Endothelial cell (in vitro differentiated cells): ENCODE measurements at regions not wholly inside any gene's neighbourhood (a gene's known extent, or its start where the extent isn't known, plus 50 kb on each side); places are given as distances from the start of the nearest gene placed in this dataset.

Experiments
- DNase-seq: peaks from one replicate; pipeline ENCODE4 v3.0.0; 2021; ENCODE audit warnings: low spot score
- H3K27ac Mint-ChIP-seq: one replicate; pipeline ENCODE4 v1.8.0; 2021; ENCODE audit warnings: mixed read lengths, inconsistent platforms; ENCODE audit not compliant: unreplicated experiment
- H3K27me3 Mint-ChIP-seq: one replicate; pipeline ENCODE4 v1.8.0; 2021; ENCODE audit warnings: mild to moderate bottlenecking, moderate library complexity, mixed read lengths, inconsistent platforms; ENCODE audit not compliant: unreplicated experiment
- H3K36me3 Mint-ChIP-seq: one replicate; pipeline ENCODE4 v1.8.0; 2021; ENCODE audit warnings: mild to moderate bottlenecking, low read depth, mixed read lengths, inconsistent platforms; ENCODE audit not compliant: unreplicated experiment
- H3K4me1 Mint-ChIP-seq: one replicate; pipeline ENCODE4 v1.8.0; 2021; ENCODE audit warnings: mild to moderate bottlenecking, mixed read lengths, inconsistent platforms; ENCODE audit not compliant: unreplicated experiment
- H3K4me3 Mint-ChIP-seq: one replicate; pipeline ENCODE4 v1.8.0; 2021; ENCODE audit warnings: mild to moderate bottlenecking, mixed read lengths, inconsistent platforms; ENCODE audit not compliant: unreplicated experiment
- H3K9me3 Mint-ChIP-seq: one replicate; pipeline ENCODE4 v1.8.0; 2021; ENCODE audit warnings: mixed read lengths, inconsistent platforms; ENCODE audit not compliant: unreplicated experiment
- CTCF ChIP-seq: fragments of 200-600 bp; sonication (generic); IDR thresholded peaks from one replicate; pipeline ENCODE4 v1.5.0; 2021; ENCODE audit warnings: antibody characterized with exemption; ENCODE audit not compliant: unreplicated experiment

GRCh38 chr10:76615049-76615448 lies 1022.6 kb downstream of the KCNMA1 start:
- Mint-ChIP-seq H3K27ac (no peak overlapping the region), H3K4me1 (no peaks in the 10 kb centered on the region), H3K36me3 (no peaks in the 10 kb centered on the region), H3K9me3 (peaks cover 11% of the 10 kb centered on the region), H3K27me3 (peaks cover 3% of the 10 kb centered on the region), H3K4me3 (no peak overlapping the region)
- DNase-seq, result no peak
- no peak for TF ChIP-seq CTCF
